Neural crest cell (in vitro differentiated cells): ENCODE measurements at regions not wholly inside any gene's neighbourhood (a gene's known extent, or its start where the extent isn't known, plus 50 kb on each side); places are given as distances from the start of the nearest gene placed in this dataset.

Experiments
- DNase-seq: peaks from one replicate; pipeline ENCODE4 v3.0.0; 2021; ENCODE audit warnings: low read depth, mixed read lengths, low spot score
- H3K27ac Mint-ChIP-seq: one replicate; pipeline ENCODE4 v1.8.0; 2021; ENCODE audit warnings: mild to moderate bottlenecking, mixed read lengths; ENCODE audit not compliant: unreplicated experiment
- H3K27me3 Mint-ChIP-seq: 2 replicates; pipeline ENCODE4 v1.8.0; 2021; ENCODE audit warnings: low read depth, mild to moderate bottlenecking, mixed read lengths
- H3K36me3 Mint-ChIP-seq: 2 replicates; pipeline ENCODE4 v1.8.0; 2021; ENCODE audit warnings: low read depth, mild to moderate bottlenecking, mixed read lengths
- H3K4me1 Mint-ChIP-seq: 2 replicates; pipeline ENCODE4 v1.8.0; 2021; ENCODE audit warnings: mixed read lengths
- H3K4me3 Mint-ChIP-seq: one replicate; pipeline ENCODE4 v1.8.0; 2021; ENCODE audit warnings: mild to moderate bottlenecking, mixed read lengths
- H3K9me3 Mint-ChIP-seq: 2 replicates; pipeline ENCODE4 v1.8.0; 2021; ENCODE audit warnings: mixed read lengths
- CTCF ChIP-seq: fragments of 200-600 bp; sonication (generic); conservative IDR thresholded peaks from 2 replicates; pipeline ENCODE4 v1.5.0; 2021; ENCODE audit warnings: antibody characterized with exemption, mild to moderate bottlenecking

DNA sequence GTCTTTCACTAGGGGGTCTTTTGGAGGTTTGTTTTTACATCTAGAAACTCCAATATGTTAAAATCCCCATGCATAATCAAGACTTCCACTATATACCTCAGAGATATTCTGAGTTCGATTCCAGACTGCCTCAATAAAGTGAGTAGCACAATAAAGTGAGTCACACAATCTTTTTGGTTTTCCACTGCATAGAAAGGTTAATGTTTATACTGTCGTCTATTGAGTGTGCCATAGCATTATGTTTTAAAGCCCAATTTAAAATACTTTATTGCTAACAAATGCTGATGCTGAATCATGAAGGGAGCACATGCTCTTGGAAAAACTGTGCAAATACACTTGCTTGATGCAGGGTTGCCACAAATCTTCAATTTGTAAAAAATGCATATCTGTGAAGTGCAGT, 227.5 kb upstream of the ZFHX3 start:
- Mint-ChIP-seq H3K4me1 (no peaks in the 10 kb centered on the region), H3K36me3 (no peaks in the 10 kb centered on the region), H3K9me3 (peaks cover 12% of the 10 kb centered on the region), H3K27me3 (no peaks in the 10 kb centered on the region), H3K27ac (no peak overlapping the region), H3K4me3 (no peak overlapping the region)
- TF ChIP-seq CTCF = no peak
- DNase-seq = no peak

- peaks cover 10% of the 10 kb centered on the region for H3K9me3 Mint-ChIP-seq
- H3K4me1 Mint-ChIP-seq = no peaks in the 10 kb centered on the region
- H3K36me3 Mint-ChIP-seq = no peaks in the 10 kb centered on the region
- no peak for DNase-seq
- H3K27ac Mint-ChIP-seq = no peak overlapping the region
- no peak overlapping the region for H3K4me3 Mint-ChIP-seq
- H3K27me3 Mint-ChIP-seq = no peaks in the 10 kb centered on the region
- no peak for TF ChIP-seq CTCF
Observed at GRCh38 chr16:73275024-73275423, 227.1 kb upstream of the ZFHX3 start.

DNA sequence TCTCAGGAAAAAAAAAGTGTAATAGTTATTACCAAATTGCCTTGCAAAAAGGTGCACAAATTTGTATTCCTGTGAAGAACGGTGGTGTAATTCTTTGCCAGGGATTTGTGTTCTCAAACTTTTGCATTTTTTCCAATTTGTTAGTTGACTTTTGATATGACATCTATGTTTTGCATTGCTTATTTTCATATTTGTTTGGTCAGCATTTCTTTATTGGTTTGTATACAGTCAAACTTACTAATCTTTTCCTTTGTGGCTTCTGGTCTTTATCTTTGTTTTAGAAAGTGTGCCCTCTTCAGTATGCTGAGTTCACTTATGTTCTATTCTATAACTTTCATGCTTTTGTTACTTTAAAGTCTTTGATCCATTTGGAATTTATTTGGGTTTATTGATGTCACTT, 226.2 kb upstream of the ZFHX3 start:
- no peak overlapping the region for H3K4me3 Mint-ChIP-seq
- peaks cover 3% of the 10 kb centered on the region for H3K4me1 Mint-ChIP-seq
- no peaks in the 10 kb centered on the region for H3K27me3 Mint-ChIP-seq
- H3K36me3 Mint-ChIP-seq = no peaks in the 10 kb centered on the region
- no peak overlapping the region for H3K27ac Mint-ChIP-seq
- no peak for DNase-seq
- peaks cover 5% of the 10 kb centered on the region for H3K9me3 Mint-ChIP-seq
- no peak for TF ChIP-seq CTCF

DNA sequence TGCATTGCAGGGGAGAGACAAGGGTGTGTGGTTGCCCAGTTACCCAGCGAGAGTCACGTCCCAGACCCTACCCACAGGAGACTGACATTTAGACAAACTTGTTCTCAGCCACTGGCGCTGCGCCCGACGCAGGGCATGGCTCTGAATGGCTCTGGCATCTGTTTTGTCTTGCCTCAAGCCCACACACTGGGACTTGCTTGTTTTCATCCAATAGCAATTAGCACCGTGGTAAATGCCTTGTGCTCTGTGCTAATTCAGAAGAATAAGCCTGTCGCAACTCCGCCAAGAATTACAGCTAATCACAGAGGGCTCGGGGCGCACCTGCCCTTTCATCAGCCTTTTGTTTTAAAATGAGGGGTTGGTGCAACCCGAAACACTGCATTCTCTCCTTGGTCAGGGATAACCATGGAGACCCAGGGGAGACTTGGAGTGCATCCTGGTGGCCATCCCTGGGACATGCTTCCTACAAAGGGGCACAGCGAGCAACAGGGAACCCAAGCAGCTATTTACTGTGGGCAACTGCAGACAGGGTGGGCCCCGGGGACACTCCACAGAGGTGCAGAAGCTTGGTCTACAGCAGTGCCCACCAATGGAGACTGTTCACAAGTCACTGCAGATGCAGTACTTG, 220.6 kb upstream of the ZFHX3 start:
- Mint-ChIP-seq H3K27ac (no peak overlapping the region), H3K27me3 (no peaks in the 10 kb centered on the region), H3K36me3 (no peaks in the 10 kb centered on the region), H3K9me3 (peaks cover 3% of the 10 kb centered on the region), H3K4me3 (no peak overlapping the region), H3K4me1 (peaks cover 25% of the 10 kb centered on the region)
- DNase-seq = no peak
- peak; percentile 31 for TF ChIP-seq CTCF

DNA sequence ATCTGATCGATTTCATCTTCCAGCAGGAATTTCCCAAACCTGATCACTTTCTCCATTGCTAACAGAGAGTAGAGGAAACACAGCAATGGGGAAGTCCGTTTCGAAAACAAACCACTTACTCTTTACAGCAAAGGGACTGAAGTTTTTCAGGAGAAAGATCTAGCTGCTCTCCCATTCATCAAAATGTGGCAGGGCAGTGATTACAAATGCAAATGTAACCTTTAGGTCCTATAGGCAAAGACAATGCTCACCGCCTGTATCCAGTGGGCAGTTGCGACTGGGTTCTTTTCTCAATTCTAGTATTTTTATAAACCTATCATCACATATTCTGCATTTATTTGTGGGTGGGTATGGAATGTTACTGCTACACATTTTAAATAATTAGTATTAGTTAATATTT, 218.0 kb upstream of the ZFHX3 start:
- DNase-seq = no peak
- TF ChIP-seq CTCF = no peak
- Mint-ChIP-seq H3K27me3 (no peaks in the 10 kb centered on the region), H3K9me3 (peaks cover 7% of the 10 kb centered on the region), H3K4me3 (no peak overlapping the region), H3K36me3 (no peaks in the 10 kb centered on the region), H3K27ac (peak overlapping the region; percentile 72), H3K4me1 (peaks cover 25% of the 10 kb centered on the region)
